NT2/D1 (cell line): ENCODE measurements at regions not wholly inside any gene's neighbourhood (a gene's known extent, or its start where the extent isn't known, plus 50 kb on each side); places are given as distances from the start of the nearest gene placed in this dataset.

Experiments used
- DNase-seq: peaks from one replicate; pipeline ENCODE4 v3.0.0-alpha.2; 2011; ENCODE audit warnings: low read depth, low spot score
- H3K27me3 ChIP-seq: 2 replicates; pipeline ENCODE4 v1.6.0; 2011; ENCODE audit warnings: mild to moderate bottlenecking; ENCODE audit not compliant: insufficient read length, insufficient read depth
- H3K36me3 ChIP-seq: 2 replicates; pipeline ENCODE4 v1.6.1; 2011; ENCODE audit warnings: mild to moderate bottlenecking, low read length, mixed read lengths; ENCODE audit not compliant: insufficient read depth, insufficient read length
- H3K4me1 ChIP-seq: 2 replicates; pipeline ENCODE4 v1.5.1; 2011; ENCODE audit not compliant: insufficient read depth, insufficient read length
- H3K4me3 ChIP-seq: 2 replicates; pipeline ENCODE4 v1.5.1; 2011; ENCODE audit warnings: low read depth; ENCODE audit not compliant: insufficient read length
- H3K9ac ChIP-seq: 2 replicates; pipeline ENCODE4 v1.6.0; 2011; ENCODE audit warnings: low read depth; ENCODE audit not compliant: insufficient read length
- H3K9me3 ChIP-seq: 2 replicates; pipeline ENCODE4 v1.5.1; 2011; ENCODE audit warnings: mild to moderate bottlenecking, low read length; ENCODE audit not compliant: insufficient read depth
- SUZ12 ChIP-seq: IDR thresholded peaks from 2 replicates; pipeline ENCODE4 v1.6.1; 2011; ENCODE audit not compliant: insufficient read length, insufficient read depth; ENCODE audit errors: extremely low read depth
- YY1 ChIP-seq: IDR thresholded peaks from 2 replicates; pipeline ENCODE4 v1.6.1; 2011; ENCODE audit not compliant: insufficient read length, insufficient read depth
- ZNF274 ChIP-seq: IDR thresholded peaks from 2 replicates; pipeline ENCODE4 v1.6.1; 2011; ENCODE audit warnings: mild to moderate bottlenecking, low read depth, low read length

DNA sequence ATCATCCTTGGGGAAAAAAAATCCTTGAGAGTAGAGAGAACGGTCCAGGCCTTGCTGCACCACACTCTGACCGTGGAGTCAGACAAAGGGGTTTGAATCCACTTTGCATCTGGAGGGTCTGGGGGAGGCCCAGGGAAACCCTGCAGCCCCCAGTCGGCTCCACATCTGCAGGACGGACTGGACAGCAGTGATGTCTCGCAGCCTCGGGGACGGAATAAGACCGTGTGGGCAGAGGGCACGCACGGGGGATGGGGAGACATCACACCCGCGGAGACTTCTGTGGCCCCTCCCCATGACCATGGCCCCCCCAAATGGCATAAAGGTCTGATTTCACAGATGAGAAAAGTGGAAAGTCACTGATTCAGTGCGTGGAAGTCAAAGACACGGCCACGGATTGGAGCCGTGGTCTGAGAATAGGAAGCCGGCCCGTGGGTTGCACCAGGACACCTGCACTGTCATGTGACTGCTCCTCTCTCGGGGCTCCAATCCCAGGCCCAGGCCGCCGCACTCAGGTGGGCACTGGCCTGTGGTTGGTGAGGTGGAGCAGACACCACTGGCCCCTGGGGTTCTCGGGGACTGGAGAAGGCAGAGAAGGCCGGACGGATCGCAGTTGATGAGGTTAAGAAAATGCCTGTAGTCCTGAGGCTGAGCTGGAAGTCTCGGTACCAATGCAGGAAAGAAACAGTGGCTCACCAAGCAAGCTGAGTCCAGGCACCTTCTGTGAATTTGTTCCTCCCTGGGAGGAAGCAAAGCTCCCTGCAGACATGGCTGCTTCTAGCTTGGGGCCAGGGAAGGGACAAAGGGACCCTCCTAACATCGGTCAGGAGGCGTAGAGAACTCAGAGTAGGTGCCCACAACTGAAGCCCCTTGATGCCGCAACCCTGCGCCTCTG, 61.8 kb downstream of the RTP5 start:
- no peaks in the 10 kb centered on the region for H3K27me3 ChIP-seq
- no peak overlapping the region for H3K9ac ChIP-seq
- TF ChIP-seq ZNF274 (no peak), SUZ12 (no peak), YY1 (no peak)
- H3K4me3 ChIP-seq: no peak overlapping the region
- peaks cover 6% of the 10 kb centered on the region for H3K4me1 ChIP-seq
- no peaks in the 10 kb centered on the region for H3K36me3 ChIP-seq
- DNase-seq: no peak
- peaks cover 22% of the 10 kb centered on the region for H3K9me3 ChIP-seq

GRCh38 chr2:241931976-241932898, 62.7 kb downstream of the RTP5 start:
- Histone ChIP-seq H3K9me3 (peaks cover 29% of the 10 kb centered on the region), H3K9ac (no peak overlapping the region), H3K4me3 (no peak overlapping the region), H3K27me3 (no peaks in the 10 kb centered on the region), H3K36me3 (no peaks in the 10 kb centered on the region), H3K4me1 (peaks cover 5% of the 10 kb centered on the region)
- TF ChIP-seq SUZ12: no peak
- TF ChIP-seq YY1: no peak
- no peak for TF ChIP-seq ZNF274
- no peak for DNase-seq

DNA sequence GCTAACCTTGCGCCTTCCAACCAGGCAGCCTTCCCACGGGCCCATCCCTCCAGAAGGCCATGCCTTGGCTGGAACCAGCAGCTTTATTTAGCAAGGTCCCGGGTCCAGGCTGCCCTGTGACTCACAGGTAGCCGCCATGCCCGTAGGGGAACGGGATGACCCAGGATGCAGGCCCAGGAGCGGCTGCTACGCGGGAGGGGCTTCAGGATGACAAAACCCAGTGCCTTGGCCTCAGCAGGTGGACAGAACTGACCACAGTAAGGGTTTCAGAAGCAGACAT, 63.3 kb downstream of the RTP5 start:
- Histone ChIP-seq H3K9me3 (peaks cover 29% of the 10 kb centered on the region), H3K36me3 (no peaks in the 10 kb centered on the region), H3K4me3 (no peak overlapping the region), H3K9ac (no peak overlapping the region), H3K27me3 (no peaks in the 10 kb centered on the region), H3K4me1 (peaks cover 2% of the 10 kb centered on the region)
- DNase-seq: no peak
- TF ChIP-seq SUZ12 (no peak), YY1 (no peak), ZNF274 (no peak)

DNA sequence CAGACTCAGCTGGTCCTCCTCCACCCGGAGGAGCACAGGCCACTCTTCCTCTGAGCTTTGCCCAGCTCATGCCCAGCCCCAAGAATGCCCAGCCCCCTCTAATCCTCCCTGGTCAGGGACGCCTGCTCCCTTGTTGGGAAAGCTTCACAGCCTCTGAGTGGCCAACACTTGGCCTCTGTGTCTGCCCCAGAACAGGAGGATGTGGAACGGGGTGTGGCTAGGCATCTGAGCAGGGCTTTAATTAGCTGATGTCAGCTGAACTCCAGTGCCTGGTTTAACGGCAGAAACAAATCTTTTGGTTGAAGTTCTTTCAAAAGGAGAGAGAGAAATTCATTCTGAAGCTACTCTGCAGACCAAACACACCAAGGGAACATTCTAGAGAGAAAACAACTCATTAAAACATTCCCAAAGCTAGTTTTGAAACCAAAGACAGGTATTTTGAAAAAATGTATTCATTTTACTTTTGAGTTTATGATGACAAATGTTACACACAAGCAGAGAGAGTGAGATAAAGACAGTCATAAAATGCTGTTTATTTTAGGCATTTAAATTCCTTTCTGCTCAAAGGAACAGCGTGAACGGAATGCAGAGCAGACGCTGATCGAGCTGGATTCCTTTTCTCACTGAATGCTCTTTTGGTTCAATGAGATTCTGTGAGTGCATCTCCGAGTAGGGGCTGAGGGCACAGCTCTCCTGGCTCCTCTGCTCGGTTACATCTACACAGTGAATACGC, 63.8 kb downstream of the RTP5 start:
- no peak overlapping the region for H3K9ac ChIP-seq
- H3K36me3 ChIP-seq: no peaks in the 10 kb centered on the region
- H3K9me3 ChIP-seq: peaks cover 29% of the 10 kb centered on the region
- DNase-seq: no peak
- H3K27me3 ChIP-seq: no peaks in the 10 kb centered on the region
- peaks cover 2% of the 10 kb centered on the region for H3K4me1 ChIP-seq
- no peak overlapping the region for H3K4me3 ChIP-seq
- TF ChIP-seq ZNF274 (no peak), YY1 (no peak), SUZ12 (no peak)

- Histone ChIP-seq H3K4me1 (peaks cover 2% of the 10 kb centered on the region), H3K27me3 (no peaks in the 10 kb centered on the region), H3K9ac (no peak overlapping the region), H3K36me3 (no peaks in the 10 kb centered on the region), H3K9me3 (peaks cover 43% of the 10 kb centered on the region), H3K4me3 (no peak overlapping the region)
- TF ChIP-seq SUZ12: no peak
- no peak for DNase-seq
Measured at GRCh38 chr2:241935314-241935713, 65.8 kb downstream of the RTP5 start.

- no peak for DNase-seq
Measured at GRCh38 chr2:241935774-241936173, 66.2 kb downstream of the RTP5 start.

More at GRCh38 chr2:241935774-241936173, 66.2 kb downstream of the RTP5 start:
- Histone ChIP-seq H3K4me1 (peaks cover 2% of the 10 kb centered on the region), H3K36me3 (no peaks in the 10 kb centered on the region), H3K9me3 (peaks cover 47% of the 10 kb centered on the region), H3K4me3 (no peak overlapping the region), H3K27me3 (no peaks in the 10 kb centered on the region), H3K9ac (no peak overlapping the region)
- no peak for TF ChIP-seq YY1
- TF ChIP-seq ZNF274: no peak
- no peak for TF ChIP-seq SUZ12
